HG03108 (cell line): ENCODE measurements at regions not wholly inside any gene's neighbourhood (a gene's known extent, or its start where the extent isn't known, plus 50 kb on each side); places are given as distances from the start of the nearest gene placed in this dataset.

Experiments used
- ATAC-seq: cut with Tn5 transposase; IDR thresholded peaks from one replicate; pipeline ENCODE4 v1.9.1; 2021; ENCODE audit warnings: moderate library complexity; ENCODE audit not compliant: unreplicated experiment

DNA sequence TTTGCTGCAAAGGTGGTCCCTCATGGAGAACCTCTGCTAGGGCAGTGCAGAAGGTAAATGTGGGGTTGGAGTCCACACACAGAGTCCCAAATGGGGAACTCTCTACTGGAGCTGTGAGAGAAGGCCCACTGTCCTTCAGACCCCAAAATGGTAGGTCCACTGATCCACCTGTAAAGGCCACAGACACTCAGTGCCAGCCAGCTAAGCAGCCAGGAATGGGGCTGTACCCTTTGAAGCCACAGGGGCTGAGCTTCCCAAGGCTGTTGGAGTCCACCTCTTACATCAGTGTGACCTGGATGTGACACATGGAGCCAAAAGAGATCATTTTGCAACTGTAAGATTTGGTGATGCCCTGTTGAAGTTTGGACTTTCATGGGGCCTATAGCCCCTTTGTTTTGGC is 252.4 kb upstream of the GULP1 start:
- ATAC-seq = no peak

- ATAC-seq = no peak
These were observed 249.3 kb upstream of the GULP1 start for GRCh38 chr2:188042412-188042811.

GRCh38 chr2:188045016-188045415 is 246.7 kb upstream of the GULP1 start:
- no peak for ATAC-seq

DNA sequence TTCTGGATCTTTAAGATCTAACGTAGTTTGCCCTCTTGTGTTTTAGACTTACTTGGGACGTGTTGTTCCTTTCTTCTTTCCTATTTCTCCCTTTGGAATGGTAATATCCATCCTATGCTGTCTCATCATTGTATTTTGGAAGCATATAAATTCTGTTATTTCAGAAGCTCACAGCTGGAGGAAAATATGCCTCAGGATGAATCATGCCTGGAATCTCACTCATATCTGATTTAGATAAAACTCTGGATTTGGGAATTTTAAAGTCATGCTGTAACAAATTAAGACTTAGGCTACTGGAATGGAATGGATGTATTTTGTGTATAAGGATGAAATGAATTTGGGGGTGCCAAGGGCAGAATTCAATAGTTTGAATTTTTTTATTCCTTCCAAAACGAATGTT is 245.2 kb upstream of the GULP1 start:
- no peak for ATAC-seq

GRCh38 chr2:188047735-188048134 is 243.9 kb upstream of the GULP1 start:
- ATAC-seq = no peak

GRCh38 chr2:188050726-188051125 is 240.9 kb upstream of the GULP1 start:
- no peak for ATAC-seq

DNA sequence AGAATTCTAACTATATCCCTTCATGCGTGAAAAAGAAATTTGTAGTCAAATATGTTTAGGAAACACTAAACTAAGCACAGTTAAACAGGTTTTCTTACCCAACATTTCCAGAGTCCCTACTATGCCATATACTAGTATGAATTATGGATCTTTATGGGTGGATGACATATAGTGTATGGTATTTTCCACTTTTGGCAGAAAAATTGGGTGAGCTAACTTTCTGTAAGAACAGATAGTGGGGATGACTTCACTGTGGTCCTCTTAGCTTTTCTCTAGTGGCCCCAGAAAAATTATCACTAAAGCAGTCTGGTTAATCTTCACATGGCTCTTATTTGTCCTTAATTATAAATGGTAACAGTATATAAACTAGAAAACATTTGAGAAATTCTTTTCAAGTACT is 240.0 kb upstream of the GULP1 start:
- no peak for ATAC-seq

DNA sequence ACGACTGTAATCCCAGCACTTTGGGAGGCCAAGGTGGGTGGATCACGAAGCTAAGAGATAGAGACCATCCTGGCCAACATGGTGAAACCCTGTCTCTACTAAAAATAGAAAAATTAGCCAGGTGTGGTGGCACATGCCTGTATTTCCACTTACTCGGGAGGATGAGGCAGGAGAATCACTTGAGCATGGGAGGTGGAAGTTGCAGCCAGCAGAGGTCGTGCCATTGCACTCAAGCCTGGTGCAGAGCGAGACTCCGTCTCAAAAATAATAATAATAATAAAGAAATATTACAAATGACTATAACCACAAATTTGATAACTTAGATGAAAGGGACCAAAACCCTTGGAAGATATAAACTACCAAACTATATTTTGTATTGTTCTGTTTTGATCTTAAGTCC is 226.3 kb upstream of the GULP1 start:
- ATAC-seq = no peak

DNA sequence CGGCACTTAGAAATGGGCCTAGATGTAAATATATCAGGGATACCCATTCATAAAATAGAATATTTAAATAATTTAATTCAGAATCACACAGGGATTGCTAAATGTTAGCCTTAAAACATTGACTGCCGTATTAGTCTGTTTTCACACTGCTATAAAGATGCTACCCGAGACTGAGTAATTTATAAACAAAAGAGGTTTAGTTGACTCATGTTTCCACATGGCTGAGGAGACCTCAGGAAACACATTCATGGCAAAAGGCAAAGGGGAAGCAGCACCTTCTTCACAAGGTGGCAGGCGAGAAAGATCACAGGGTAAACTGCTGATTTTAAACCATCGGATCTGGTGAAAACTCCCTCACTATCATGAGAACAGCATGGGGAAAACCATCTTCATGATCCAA is 223.6 kb upstream of the GULP1 start:
- no peak for ATAC-seq

DNA sequence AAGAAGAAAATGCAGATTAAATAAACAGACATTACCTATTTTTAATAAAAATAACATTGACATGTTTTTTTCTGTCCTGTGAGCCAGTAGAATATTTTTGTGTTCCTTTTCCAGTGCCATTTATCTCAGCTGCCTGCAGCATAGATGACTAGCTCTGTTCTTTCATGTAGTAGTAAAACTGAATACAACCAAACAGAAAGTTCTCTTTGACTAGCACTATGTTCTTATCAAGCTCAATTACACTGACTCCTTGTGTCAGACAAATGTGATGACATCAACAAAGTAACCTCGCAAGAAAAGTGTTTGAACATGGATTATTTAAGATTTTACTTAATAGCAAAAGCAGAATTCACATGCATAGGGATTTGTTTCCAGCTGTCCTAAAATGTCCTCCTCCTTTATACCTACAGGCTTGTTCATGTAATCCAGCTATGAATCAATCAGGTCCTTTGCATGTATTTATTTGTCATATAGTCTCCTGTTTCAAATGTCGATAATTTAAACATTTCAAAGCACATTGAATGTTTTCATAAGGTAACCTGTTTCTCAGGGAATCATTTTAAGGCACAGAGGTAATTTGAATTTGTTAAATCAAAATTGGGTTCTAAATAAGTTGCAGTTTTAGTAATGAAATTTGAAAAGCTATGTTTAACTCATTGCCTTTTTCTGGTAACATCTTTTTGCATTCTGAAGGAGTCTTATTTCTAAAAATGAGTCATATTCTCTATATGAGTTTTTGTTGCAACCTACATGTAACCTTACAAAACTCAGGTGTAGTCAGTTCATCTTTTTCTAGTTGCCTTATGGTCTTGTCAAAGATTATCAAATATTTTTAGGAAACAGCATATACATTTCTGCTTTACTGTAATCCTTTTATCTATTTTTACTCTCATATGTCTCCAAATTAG is 215.3 kb upstream of the GULP1 start:
- ATAC-seq = no peak

DNA sequence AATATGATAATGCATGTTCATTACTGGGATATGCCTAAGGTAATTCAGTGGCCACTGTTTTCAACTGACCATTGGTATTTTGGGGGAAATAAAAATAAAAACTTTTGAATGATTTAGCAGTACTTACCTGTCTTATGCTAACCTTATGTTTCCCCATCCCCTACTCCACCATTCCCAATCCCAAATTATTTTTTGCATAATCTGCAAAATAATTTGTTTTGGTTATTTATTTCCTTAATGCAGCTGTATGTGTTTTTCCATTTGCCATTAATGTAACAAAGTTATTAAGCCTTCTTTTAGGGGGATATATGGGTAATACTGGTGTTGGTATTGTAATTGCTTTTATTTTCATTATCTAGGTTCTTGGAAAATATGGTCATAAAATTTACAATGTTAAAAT is 213.9 kb upstream of the GULP1 start:
- ATAC-seq = no peak

- ATAC-seq = no peak
These were observed 213.1 kb upstream of the GULP1 start for GRCh38 chr2:188078534-188078933.

DNA sequence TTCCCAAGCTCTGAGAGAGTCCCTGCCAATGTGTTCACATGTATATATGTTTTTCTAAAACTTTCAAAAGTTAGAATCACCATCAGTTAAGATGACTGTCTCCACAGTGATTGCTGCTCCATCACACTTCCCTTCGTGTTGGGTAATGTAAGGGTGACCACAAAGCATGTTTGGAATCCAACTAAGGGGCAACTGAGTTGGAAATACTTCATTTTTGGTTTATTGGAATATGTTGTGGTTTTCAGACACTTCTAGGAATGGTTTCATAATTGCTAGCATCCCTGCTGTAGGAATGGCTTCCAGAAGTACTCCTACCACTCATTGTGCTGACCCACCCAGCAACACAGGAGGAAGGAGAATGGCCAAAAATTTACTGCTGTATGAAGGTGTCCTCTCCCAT is 212.5 kb upstream of the GULP1 start:
- ATAC-seq = no peak

DNA sequence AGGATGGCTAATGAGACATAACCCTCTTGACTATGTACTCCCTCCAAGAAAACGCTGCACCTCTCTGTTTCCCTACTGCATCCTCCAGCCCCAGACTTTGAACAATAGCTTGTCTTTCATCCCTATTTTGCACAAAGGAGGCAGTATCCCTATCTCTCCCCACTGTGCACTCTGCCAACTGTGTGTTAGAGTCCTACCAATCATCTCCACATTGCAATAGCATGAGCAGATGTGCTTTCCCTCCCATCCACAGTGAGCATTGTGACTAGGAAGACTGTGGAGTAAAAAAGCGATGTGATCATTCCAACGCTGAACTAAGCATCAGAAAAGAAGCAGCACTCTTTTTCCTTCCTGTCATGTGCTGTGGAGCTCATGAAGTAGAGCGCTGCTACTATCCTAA is 206.3 kb upstream of the GULP1 start:
- ATAC-seq = no peak

DNA sequence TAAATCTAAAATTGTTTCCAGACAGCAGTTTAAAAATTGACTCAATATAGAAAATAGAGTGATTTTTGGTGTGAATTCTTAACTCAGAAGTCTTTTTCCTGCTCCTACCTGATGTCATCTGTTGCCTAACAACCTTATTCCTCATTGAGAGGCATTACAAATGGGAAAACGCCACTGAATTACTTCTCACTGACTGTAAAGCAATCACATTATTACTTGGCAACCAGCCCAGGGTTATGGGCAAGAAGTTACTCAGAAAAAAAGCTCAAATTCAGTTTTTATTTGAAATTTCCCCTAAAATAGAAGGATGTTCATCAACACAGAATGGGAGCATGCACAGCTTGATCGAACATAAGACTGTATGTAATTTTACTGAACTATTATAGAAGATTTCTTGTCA is 201.8 kb upstream of the GULP1 start:
- ATAC-seq = no peak

GRCh38 chr2:188091220-188091619 is 200.5 kb upstream of the GULP1 start:
- ATAC-seq = no peak

DNA sequence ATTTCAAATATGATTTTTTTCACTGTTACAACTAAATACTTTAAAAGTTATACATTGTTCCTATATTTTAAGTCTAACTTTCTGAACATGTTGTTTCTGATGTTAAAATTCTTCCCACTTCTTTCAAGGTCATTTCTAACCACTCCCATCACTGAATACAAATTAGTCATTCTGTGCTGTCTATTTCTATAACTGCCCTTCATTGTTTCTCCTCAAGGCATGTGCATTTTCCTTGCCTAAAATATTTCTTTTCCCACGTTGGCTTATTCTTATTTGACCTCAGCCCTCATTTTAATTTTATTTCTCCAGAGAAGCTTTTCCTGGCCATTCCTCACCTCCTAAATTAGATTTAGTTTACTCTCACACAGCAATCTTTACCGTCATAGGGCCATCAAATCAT is 198.9 kb upstream of the GULP1 start:
- ATAC-seq = no peak

- no peak for ATAC-seq
These were observed 194.8 kb upstream of the GULP1 start for GRCh38 chr2:188096910-188097309.

- ATAC-seq = no peak
These were observed 188.8 kb upstream of the GULP1 start for GRCh38 chr2:188102881-188103280.

DNA sequence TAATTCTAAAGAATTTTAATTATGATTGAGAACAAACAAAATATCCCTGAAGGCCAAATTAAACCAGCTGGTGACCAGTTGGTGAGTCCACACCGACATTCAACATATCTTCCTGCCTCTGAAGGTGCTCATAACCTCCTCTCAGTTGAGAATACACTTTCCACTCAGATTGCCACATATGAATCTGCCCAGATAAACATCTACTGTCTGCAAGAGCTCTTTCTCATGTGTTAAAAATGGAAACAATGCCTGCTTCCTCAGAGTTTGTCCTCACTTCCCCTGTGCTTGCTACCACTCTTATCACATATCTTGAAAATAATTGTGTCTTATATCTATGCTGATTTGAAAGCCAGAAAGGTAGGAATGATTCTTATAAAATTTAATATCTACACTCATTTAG is 177.7 kb upstream of the GULP1 start:
- ATAC-seq = no peak

DNA sequence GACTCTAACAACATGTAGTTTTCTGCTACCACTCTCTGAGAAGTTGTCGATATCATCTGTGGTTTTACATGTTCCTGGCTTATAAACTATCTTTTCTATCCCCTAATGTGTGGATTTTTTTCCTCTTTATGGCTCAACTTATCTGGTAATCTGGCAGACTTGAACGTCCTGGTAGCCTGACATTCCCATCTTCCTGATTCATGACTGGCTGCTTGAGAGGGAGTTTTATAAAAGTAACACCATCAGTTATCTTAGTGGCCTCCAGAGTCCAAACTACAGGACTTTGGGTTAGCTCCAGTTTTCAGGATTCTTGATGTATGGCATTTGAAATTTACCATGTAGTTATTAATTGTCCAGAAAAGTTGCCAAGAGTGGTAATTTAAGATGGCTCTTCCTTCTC is 174.0 kb upstream of the GULP1 start:
- ATAC-seq = no peak

DNA sequence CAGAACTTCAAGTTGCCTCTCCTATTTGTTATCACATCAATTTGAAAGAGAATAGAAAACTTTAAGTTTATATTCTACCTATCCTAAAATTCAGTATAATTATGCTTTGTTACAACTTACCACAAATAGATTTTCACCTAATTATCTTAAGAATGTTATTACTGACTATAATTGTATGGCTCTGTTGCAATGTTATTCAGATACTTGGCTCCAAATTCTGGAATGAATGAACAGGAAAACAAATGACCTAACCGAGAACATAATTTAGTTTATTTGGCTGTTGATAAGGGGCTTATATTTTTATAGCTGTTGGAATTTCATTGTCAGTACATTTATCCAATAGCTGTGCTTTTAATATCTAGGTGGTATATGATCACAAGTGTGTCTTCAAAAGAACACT is 173.2 kb upstream of the GULP1 start:
- ATAC-seq = no peak
